Fibroblast of lung (primary cell): ENCODE measurements at regions not wholly inside any gene's neighbourhood (a gene's known extent, or its start where the extent isn't known, plus 50 kb on each side); places are given as distances from the start of the nearest gene placed in this dataset.

Experiments used
- EZH2 ChIP-seq: IDR thresholded peaks from 2 replicates; pipeline ENCODE4 v1.5.1; 2012; ENCODE audit warnings: low read length, control low read depth, mild to moderate bottlenecking; ENCODE audit errors: missing control alignments
- TF ChIP-seq, protein P1 (sequence below), 2 donors: IDR thresholded peaks in 1 of 2; conservative IDR thresholded peaks in 1 of 2; 1 replicate in 1 of 2; 2 replicates in 1 of 2; pipeline ENCODE4 v1.5.1; 2011 to 2012; ENCODE audit warnings: low read length in 2 of 2, control low read depth in 1 of 2, inconsistent platforms in 1 of 2, low read depth in 1 of 2, mild to moderate bottlenecking in 1 of 2

DNA sequence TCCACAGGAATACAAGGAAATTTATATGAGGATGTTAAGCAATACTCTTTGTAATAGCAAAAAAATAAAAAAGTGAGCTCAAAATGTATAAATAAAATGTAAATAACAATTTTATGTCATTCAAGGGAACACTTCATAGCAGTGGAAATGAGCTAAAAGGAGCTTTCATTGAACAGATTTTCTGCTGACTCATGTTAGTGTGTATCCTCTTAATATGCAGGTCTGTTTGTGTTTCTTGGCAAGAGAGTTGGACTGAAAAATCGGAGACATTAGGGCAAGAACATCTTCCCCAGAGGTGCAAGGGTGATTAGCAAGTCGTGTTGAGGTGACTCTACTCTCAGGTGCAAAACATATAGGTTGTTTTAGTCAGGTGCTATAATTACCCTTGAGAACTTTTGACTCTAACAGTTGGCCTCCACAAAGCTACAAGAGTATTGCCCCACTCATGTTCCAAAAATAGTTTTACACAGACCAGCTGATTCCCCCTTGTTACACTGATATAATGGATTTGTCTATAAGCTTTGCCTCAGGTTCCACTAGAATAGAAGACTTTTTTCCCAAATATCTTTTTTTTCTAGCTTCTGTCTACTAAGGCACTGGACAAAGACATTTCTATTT is 702.9 kb downstream of the TENT5A start:
- TF ChIP-seq, protein P1, sequence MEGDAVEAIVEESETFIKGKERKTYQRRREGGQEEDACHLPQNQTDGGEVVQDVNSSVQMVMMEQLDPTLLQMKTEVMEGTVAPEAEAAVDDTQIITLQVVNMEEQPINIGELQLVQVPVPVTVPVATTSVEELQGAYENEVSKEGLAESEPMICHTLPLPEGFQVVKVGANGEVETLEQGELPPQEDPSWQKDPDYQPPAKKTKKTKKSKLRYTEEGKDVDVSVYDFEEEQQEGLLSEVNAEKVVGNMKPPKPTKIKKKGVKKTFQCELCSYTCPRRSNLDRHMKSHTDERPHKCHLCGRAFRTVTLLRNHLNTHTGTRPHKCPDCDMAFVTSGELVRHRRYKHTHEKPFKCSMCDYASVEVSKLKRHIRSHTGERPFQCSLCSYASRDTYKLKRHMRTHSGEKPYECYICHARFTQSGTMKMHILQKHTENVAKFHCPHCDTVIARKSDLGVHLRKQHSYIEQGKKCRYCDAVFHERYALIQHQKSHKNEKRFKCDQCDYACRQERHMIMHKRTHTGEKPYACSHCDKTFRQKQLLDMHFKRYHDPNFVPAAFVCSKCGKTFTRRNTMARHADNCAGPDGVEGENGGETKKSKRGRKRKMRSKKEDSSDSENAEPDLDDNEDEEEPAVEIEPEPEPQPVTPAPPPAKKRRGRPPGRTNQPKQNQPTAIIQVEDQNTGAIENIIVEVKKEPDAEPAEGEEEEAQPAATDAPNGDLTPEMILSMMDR (conservative IDR thresholded peaks at IDR 0.05 in 1 of 2, IDR thresholded peaks at IDR 0.05 in 1 of 2; ENCODE audit: low read depth in 1 of 2, low read length in 2 of 2): no peak
- no peak for TF ChIP-seq EZH2
